Hematopoietic multipotent progenitor cell treated with erythropoietin and hydrocortisone succinate and interleukin-3 and kit ligand, for 6 days (in vitro differentiated cells): ENCODE measurements at regions not wholly inside any gene's neighbourhood (a gene's known extent, or its start where the extent isn't known, plus 50 kb on each side); places are given as distances from the start of the nearest gene placed in this dataset.
A peak's percentile ranks its signal among the peaks of the same experiment; 100 is the strongest.

ENCODE experiments used
- DNase-seq: peaks from one replicate; pipeline ENCODE4 v3.0.0-alpha.2; 2015

GRCh38 chr11:109756521-109756920, 334.5 kb downstream of the C11orf87 start:
- DNase-seq = no peak

- DNase-seq = no peak
These were observed 335.0 kb downstream of the C11orf87 start for GRCh38 chr11:109756951-109757350.

GRCh38 chr11:109762546-109762945, 330.6 kb upstream of the ZC3H12C start:
- DNase-seq = no peak

- DNase-seq = no peak
These were observed 327.4 kb upstream of the ZC3H12C start for GRCh38 chr11:109765709-109766311.

- no peak for DNase-seq
These were observed 323.3 kb upstream of the ZC3H12C start for GRCh38 chr11:109769858-109770257.

GRCh38 chr11:109770323-109770722, 322.9 kb upstream of the ZC3H12C start:
- no peak for DNase-seq

GRCh38 chr11:109772892-109773291, 320.3 kb upstream of the ZC3H12C start:
- DNase-seq = no peak

GRCh38 chr11:109775686-109776085, 317.5 kb upstream of the ZC3H12C start:
- no peak for DNase-seq

GRCh38 chr11:109783014-109783413, 310.2 kb upstream of the ZC3H12C start:
- no peak for DNase-seq

GRCh38 chr11:109783840-109784239, 309.4 kb upstream of the ZC3H12C start:
- no peak for DNase-seq

GRCh38 chr11:109784536-109784935, 308.7 kb upstream of the ZC3H12C start:
- DNase-seq = peak; percentile 1

- DNase-seq = no peak
These were observed 308.0 kb upstream of the ZC3H12C start for GRCh38 chr11:109785198-109785597.

- DNase-seq = no peak
These were observed 307.5 kb upstream of the ZC3H12C start for GRCh38 chr11:109785714-109786113.

- DNase-seq = no peak
These were observed 304.2 kb upstream of the ZC3H12C start for GRCh38 chr11:109788948-109789490.

- DNase-seq = no peak
These were observed 303.3 kb upstream of the ZC3H12C start for GRCh38 chr11:109789901-109790300.

- no peak for DNase-seq
These were observed 301.9 kb upstream of the ZC3H12C start for GRCh38 chr11:109791337-109791736.

GRCh38 chr11:109794501-109794900, 298.7 kb upstream of the ZC3H12C start:
- DNase-seq = no peak

GRCh38 chr11:109795234-109795633, 298.0 kb upstream of the ZC3H12C start:
- no peak for DNase-seq

- DNase-seq = no peak
These were observed 296.9 kb upstream of the ZC3H12C start for GRCh38 chr11:109796253-109796652.

- DNase-seq = no peak
These were observed 294.7 kb upstream of the ZC3H12C start for GRCh38 chr11:109798521-109798920.

GRCh38 chr11:109799604-109800003, 293.6 kb upstream of the ZC3H12C start:
- DNase-seq = no peak

GRCh38 chr11:109804911-109805310, 288.3 kb upstream of the ZC3H12C start:
- DNase-seq = no peak

GRCh38 chr11:109806205-109806604, 287.0 kb upstream of the ZC3H12C start:
- no peak for DNase-seq

GRCh38 chr11:109808569-109808968, 284.6 kb upstream of the ZC3H12C start:
- peak; percentile 23 for DNase-seq

GRCh38 chr11:109814824-109815223, 278.4 kb upstream of the ZC3H12C start:
- no peak for DNase-seq
